Smooth muscle cell (in vitro differentiated cells): ENCODE measurements at regions not wholly inside any gene's neighbourhood (a gene's known extent, or its start where the extent isn't known, plus 50 kb on each side); places are given as distances from the start of the nearest gene placed in this dataset.

Experiments used
- DNase-seq: peaks from one replicate; lab custom pipeline; 2025; ENCODE audit not compliant: unreplicated experiment; lab: John Stamatoyannopoulos, UW
- H2AFZ ChIP-seq: fragments of 200-600 bp; sonication (generic); 2 replicates; pipeline ENCODE4 v1.6.0; 2016; ENCODE audit warnings: antibody characterized with exemption, low read depth, mild to moderate bottlenecking
- H3F3A ChIP-seq: fragments of 200-600 bp; sonication (generic); 2 replicates; pipeline ENCODE4 v1.6.0; 2017; ENCODE audit warnings: antibody characterized with exemption, low read depth
- H3K27ac ChIP-seq: fragments of 200-600 bp; sonication (generic); 2 replicates; pipeline ENCODE4 v1.5.1; 2016; ENCODE audit warnings: low read depth, mild to moderate bottlenecking
- H3K27me3 ChIP-seq: fragments of 200-600 bp; sonication (generic); 2 replicates; pipeline ENCODE4 v1.6.1; 2016; ENCODE audit warnings: low read depth, mild to moderate bottlenecking
- H3K36me3 ChIP-seq: fragments of 200-600 bp; sonication (generic); 2 replicates; pipeline ENCODE4 v1.5.1; 2016; ENCODE audit warnings: low read depth
- H3K4me1 ChIP-seq: fragments of 200-600 bp; sonication (generic); 2 replicates; pipeline ENCODE4 v1.5.1; 2016; ENCODE audit warnings: low read depth
- H3K4me2 ChIP-seq: fragments of 200-600 bp; sonication (generic); 2 replicates; pipeline ENCODE4 v1.6.0; 2016; ENCODE audit warnings: mild to moderate bottlenecking
- H3K4me3 ChIP-seq: fragments of 200-600 bp; sonication (generic); 2 replicates; pipeline ENCODE4 v1.5.1; 2016; ENCODE audit warnings: mild to moderate bottlenecking
- H3K79me2 ChIP-seq: fragments of 200-600 bp; sonication (generic); 2 replicates; pipeline ENCODE4 v1.6.0; 2016; ENCODE audit warnings: low read depth, mild to moderate bottlenecking
- H3K9ac ChIP-seq: fragments of 200-600 bp; sonication (generic); 2 replicates; pipeline ENCODE4 v1.6.0; 2016; ENCODE audit warnings: low read depth
- H3K9me3 ChIP-seq: fragments of 200-600 bp; sonication (generic); replicated peaks from 2 replicates; pipeline ENCODE4 v1.5.1; 2016; ENCODE audit warnings: low read depth
- H4K20me1 ChIP-seq: fragments of 200-600 bp; sonication (generic); 2 replicates; pipeline ENCODE4 v1.6.0; 2016; ENCODE audit warnings: low read depth
- CTCF ChIP-seq: fragments of 200-600 bp; sonication (generic); IDR thresholded peaks from 2 replicates; pipeline ENCODE4 v1.5.1; 2017; ENCODE audit warnings: borderline replicate concordance, mild to moderate bottlenecking, antibody characterized with exemption; ENCODE audit not compliant: insufficient read depth, poor library complexity, severe bottlenecking
- WGBS: methylation state at CpG from one replicate; pipeline ENCODE4 v1.1.7; 2016; ENCODE audit warnings: low lambda C conversion rate; 5-methylcytosine and 5-hydroxymethylcytosine counted together

- no peak for DNase-seq
- WGBS, result 79% methylated on average over 2 of the region's 2 CpGs
- TF ChIP-seq CTCF, result no peak
Measured at GRCh38 chr16:14017886-14018285, 53.2 kb upstream of the MRTFB start.

GRCh38 chr16:14018851-14019250 is 52.3 kb upstream of the MRTFB start:
- no peak overlapping the region for H3K4me2 ChIP-seq

More at GRCh38 chr16:14017886-14018285, 53.2 kb upstream of the MRTFB start:
- Histone ChIP-seq H3K4me2 (no peak overlapping the region), H3K79me2 (no peaks in the 10 kb centered on the region), H3K27ac (no peak overlapping the region), H3K4me3 (no peak overlapping the region), H3K9ac (no peak overlapping the region), H4K20me1 (no peaks in the 10 kb centered on the region), H3F3A (peaks cover 8% of the 10 kb centered on the region), H3K4me1 (no peaks in the 10 kb centered on the region), H2AFZ (no peak overlapping the region), H3K9me3 (no peaks in the 10 kb centered on the region), H3K27me3 (no peaks in the 10 kb centered on the region), H3K36me3 (no peaks in the 10 kb centered on the region)

GRCh38 chr16:14020141-14020540 is 51.0 kb upstream of the MRTFB start:
- no peaks in the 10 kb centered on the region for H3K9me3 ChIP-seq
- H3K4me2 ChIP-seq, result no peak overlapping the region
- H2AFZ ChIP-seq, result no peak overlapping the region
- H3F3A ChIP-seq, result no peaks in the 10 kb centered on the region
- H3K27me3 ChIP-seq, result no peaks in the 10 kb centered on the region
- no peaks in the 10 kb centered on the region for H3K36me3 ChIP-seq
- H3K27ac ChIP-seq, result no peak overlapping the region
- no peak overlapping the region for H3K9ac ChIP-seq
- no peak for TF ChIP-seq CTCF
- H3K4me3 ChIP-seq, result no peak overlapping the region
- no peak for DNase-seq
- H3K4me1 ChIP-seq, result no peaks in the 10 kb centered on the region
- H3K79me2 ChIP-seq, result no peaks in the 10 kb centered on the region
- WGBS, result 90% methylated on average over 2 of the region's 2 CpGs
- no peaks in the 10 kb centered on the region for H4K20me1 ChIP-seq

More at GRCh38 chr16:14018851-14019250, 52.3 kb upstream of the MRTFB start:
- Histone ChIP-seq H2AFZ (no peak overlapping the region), H3K4me3 (no peak overlapping the region), H4K20me1 (no peaks in the 10 kb centered on the region), H3K79me2 (no peaks in the 10 kb centered on the region), H3K27ac (no peak overlapping the region), H3K27me3 (no peaks in the 10 kb centered on the region), H3F3A (peaks cover 7% of the 10 kb centered on the region), H3K36me3 (no peaks in the 10 kb centered on the region), H3K4me1 (no peaks in the 10 kb centered on the region), H3K9ac (no peak overlapping the region), H3K9me3 (no peaks in the 10 kb centered on the region)
- 81% methylated on average over 4 of the region's 4 CpGs for WGBS
- no peak for DNase-seq
- TF ChIP-seq CTCF, result no peak
